Ammon's horn (tissue), 1 donor: ENCODE measurements at regions not wholly inside any gene's neighbourhood (a gene's known extent, or its start where the extent isn't known, plus 50 kb on each side); places are given as distances from the start of the nearest gene placed in this dataset.

Experiments used
- DNase-seq: peaks from one replicate; pipeline ENCODE4 v3.0.0-alpha.2; 2016; ENCODE audit warnings: low spot score

GRCh38 chr10:4688601-4689000 is 137.4 kb upstream of the AKR1E2 start:
- peak; percentile 22 for DNase-seq

GRCh38 chr10:4688168-4688567 is 137.8 kb upstream of the AKR1E2 start:
- DNase-seq, result no peak

DNA sequence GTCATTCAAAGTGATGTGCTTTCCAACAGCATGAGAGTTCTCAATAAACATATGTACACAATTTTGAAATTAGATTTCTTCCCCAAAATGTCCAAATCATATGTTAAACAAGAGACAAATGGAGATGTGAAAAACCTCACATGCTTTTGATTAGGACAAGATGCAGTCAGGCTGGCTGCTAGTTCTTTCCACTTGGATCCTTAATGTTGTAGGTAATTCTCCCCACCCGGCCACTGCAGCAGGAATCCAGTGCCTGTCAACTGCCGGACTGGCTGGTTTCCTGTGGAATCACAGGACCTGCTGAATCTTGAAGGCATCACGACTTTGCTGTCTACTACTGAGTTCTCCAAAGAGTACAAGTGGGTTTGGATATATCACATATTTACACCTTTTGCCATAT is 138.6 kb upstream of the AKR1E2 start:
- DNase-seq, result no peak

DNA sequence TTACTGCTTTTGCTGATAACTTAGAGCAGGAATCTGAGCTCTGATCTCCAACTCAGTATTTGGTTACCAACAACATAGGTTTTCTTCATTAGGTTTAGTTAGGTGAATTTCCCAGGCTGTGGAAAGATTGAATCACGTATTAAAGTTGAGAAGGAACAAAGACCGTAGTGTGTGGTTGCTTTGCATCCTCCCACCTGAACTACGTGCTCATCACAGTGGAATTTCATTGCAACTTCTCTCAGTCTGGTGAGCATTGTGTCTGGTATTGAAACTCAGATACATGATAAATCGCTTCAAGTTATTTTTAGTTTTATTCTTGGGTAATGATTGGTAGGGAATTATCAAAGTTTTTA is 139.4 kb upstream of the AKR1E2 start:
- DNase-seq, result no peak

GRCh38 chr10:4685904-4686643 is 139.9 kb upstream of the AKR1E2 start:
- no peak for DNase-seq

DNA sequence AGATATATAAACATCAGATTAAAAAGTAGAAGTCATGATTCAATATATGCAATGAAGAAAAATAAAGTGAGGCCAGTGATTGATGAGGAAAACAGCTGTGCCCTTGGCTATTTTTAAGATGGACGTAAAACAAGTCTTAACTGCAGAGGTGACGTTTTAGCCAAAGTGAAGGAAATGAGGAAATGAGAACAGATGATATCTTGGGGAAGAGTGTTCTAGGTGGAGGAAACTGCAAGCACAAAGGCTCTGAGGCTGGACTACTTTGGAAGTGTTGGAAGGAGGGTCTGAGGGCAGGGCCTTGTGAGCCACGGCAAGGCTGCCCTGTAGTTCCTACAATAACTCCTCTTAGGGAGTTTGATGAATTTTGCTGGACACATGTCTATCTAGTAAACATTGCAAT is 140.5 kb upstream of the AKR1E2 start:
- no peak for DNase-seq

- DNase-seq, result no peak
Measured at GRCh38 chr10:4684434-4684833, 141.6 kb upstream of the AKR1E2 start.

- DNase-seq, result no peak
Measured at GRCh38 chr10:4683838-4684237, 142.2 kb upstream of the AKR1E2 start.

GRCh38 chr10:4683137-4683536 is 142.9 kb upstream of the AKR1E2 start:
- no peak for DNase-seq

- no peak for DNase-seq
Measured at GRCh38 chr10:4678951-4679671, 146.9 kb upstream of the AKR1E2 start.

GRCh38 chr10:4678023-4678950 is 147.7 kb upstream of the AKR1E2 start:
- no peak for DNase-seq

- DNase-seq, result no peak
Measured at GRCh38 chr10:4677296-4678021, 148.5 kb upstream of the AKR1E2 start.

- DNase-seq, result no peak
Measured at GRCh38 chr10:4676566-4676965, 149.4 kb upstream of the AKR1E2 start.

GRCh38 chr10:4675808-4676207 is 150.2 kb upstream of the AKR1E2 start:
- no peak for DNase-seq

- no peak for DNase-seq
Measured at GRCh38 chr10:4673279-4674040, 152.5 kb upstream of the AKR1E2 start.

- no peak for DNase-seq
Measured at GRCh38 chr10:4672201-4672600, 153.8 kb upstream of the AKR1E2 start.

DNA sequence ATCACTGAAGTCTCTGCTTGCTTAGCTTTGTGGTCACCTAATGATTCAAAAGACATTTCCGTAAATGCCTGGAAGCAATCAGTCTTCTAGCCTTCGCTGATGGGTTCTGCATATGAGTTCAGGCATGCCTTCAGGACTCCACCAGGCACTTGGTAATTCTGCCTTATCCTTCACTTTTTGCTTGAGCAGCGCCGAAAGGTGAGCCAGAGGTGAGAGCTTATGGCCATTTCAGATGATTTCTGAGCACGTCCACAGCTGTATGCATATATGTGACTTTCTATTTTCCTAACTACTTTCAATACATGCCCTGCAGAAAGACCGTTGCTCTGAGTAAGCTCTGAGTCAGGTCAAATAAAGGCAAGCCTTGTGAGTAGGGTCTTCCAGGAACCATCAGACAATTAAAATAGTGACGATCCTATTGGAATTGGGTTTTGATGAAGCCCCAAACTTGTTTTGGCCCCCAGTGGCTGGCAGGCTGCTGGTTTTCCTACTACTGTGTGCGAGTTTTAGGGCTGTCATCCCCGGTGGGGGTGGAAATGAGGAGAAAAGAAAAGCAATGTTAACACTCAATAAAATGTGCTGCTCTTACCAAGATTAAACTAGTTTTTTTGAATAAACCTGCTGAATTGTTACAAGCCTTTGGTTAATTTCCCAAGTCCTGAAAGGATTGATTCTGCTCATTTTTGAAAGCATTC is 154.4 kb upstream of the AKR1E2 start:
- DNase-seq, result no peak

GRCh38 chr10:4670737-4671136 is 155.3 kb upstream of the AKR1E2 start:
- DNase-seq, result no peak

DNA sequence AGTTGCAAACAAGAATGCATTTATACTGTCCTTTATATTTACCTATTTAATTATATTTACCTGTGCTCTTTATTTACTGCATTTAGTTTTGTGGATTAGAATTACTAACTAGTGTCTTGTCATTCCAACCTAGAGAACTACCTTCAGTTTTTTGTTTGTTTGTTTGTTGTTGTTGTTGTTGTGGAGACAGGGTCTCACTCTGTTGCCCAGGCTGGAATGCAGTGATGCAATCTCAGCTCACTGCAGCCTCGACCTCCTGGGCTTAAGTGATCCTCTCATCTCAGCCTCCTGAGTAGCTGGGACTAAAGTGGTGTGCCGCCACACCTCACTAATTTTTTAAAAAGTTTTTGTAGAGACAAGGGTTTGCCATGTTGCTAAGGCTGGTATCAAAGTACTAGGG is 156.4 kb upstream of the AKR1E2 start:
- DNase-seq, result no peak

GRCh38 chr10:4663162-4663992 is 162.6 kb upstream of the AKR1E2 start:
- peak; percentile 63 for DNase-seq
